H1 (cell line): ENCODE measurements at regions not wholly inside any gene's neighbourhood (a gene's known extent, or its start where the extent isn't known, plus 50 kb on each side); places are given as distances from the start of the nearest gene placed in this dataset.
"Not testable (repeated sequence)": the region's sequence is repeated elsewhere in the genome, so short reads cannot be mapped to it uniquely, and the experiment has no call there.

Source experiments
- BACH1 ChIP-seq: IDR thresholded peaks from 2 replicates; pipeline ENCODE4 v1.6.1; 2012; ENCODE audit warnings: low read length, improper control_type of control experiment
- CBX5 ChIP-seq: fragments of 300-800, 300-1000 bp; sonication (generic); IDR thresholded peaks from 2 replicates; pipeline ENCODE4 v1.7.1; 2016; ENCODE audit warnings: antibody characterized with exemption, low read length, low read depth
- CBX8 ChIP-seq: fragments of 300-800, 300-1000 bp; sonication (generic); IDR thresholded peaks from 2 replicates; pipeline ENCODE4 v1.7.1; 2016; ENCODE audit warnings: low read depth, low read length, borderline replicate concordance
- EZH2 ChIP-seq: fragments of 200-600 bp; sonication (generic); IDR thresholded peaks from 2 replicates; pipeline ENCODE4 v1.7.1; 2012; ENCODE audit warnings: low read depth, mild to moderate bottlenecking, moderate library complexity, low read length, inconsistent platforms; ENCODE audit not compliant: severe bottlenecking
- TCF12 ChIP-seq: IDR thresholded peaks from 2 replicates; pipeline ENCODE4 v1.6.1; 2011; ENCODE audit warnings: low read depth, mild to moderate bottlenecking, low read length
- TEAD4 ChIP-seq: IDR thresholded peaks from 2 replicates; pipeline ENCODE4 v1.6.1; 2012; ENCODE audit warnings: low read depth, low read length, inconsistent platforms, mixed read lengths
- TF ChIP-seq, protein P1 (sequence below), 3 experiments: IDR thresholded peaks; 1 replicate in 2 of 3; 2 replicates in 1 of 3; pipeline versions ENCODE4 v1.5.1 to v1.6.1; 2011; ENCODE audit warnings: low read length in 3 of 3, mild to moderate bottlenecking in 3 of 3, inconsistent platforms in 2 of 3, low read depth in 1 of 3, moderate library complexity in 1 of 3; ENCODE audit not compliant: insufficient read depth in 1 of 3; ENCODE audit errors: control extremely low read depth in 1 of 3

DNA sequence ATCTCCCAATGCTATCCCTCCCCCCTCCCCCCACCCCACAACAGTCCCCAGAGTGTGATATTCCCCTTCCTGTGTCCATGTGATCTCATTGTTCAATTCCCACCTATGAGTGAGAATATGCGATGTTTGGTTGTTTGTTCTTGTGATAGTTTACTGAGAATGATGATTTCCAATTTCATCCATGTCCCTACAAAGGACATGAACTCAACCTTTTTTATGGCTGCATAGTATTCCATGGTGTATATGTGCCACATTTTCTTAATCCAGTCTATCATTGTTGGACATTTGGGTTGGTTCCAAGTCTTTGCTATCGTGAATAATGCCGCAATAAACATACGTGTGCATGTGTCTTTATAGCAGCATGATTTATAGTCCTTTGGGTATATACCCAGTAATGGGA lies 106.1 kb downstream of the FOXD4L6 start:
- not testable (repeated sequence) for TF ChIP-seq TEAD4, BACH1, EZH2, CBX5, CBX8, TCF12
- TF ChIP-seq, protein P1, sequence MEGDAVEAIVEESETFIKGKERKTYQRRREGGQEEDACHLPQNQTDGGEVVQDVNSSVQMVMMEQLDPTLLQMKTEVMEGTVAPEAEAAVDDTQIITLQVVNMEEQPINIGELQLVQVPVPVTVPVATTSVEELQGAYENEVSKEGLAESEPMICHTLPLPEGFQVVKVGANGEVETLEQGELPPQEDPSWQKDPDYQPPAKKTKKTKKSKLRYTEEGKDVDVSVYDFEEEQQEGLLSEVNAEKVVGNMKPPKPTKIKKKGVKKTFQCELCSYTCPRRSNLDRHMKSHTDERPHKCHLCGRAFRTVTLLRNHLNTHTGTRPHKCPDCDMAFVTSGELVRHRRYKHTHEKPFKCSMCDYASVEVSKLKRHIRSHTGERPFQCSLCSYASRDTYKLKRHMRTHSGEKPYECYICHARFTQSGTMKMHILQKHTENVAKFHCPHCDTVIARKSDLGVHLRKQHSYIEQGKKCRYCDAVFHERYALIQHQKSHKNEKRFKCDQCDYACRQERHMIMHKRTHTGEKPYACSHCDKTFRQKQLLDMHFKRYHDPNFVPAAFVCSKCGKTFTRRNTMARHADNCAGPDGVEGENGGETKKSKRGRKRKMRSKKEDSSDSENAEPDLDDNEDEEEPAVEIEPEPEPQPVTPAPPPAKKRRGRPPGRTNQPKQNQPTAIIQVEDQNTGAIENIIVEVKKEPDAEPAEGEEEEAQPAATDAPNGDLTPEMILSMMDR (IDR thresholded peaks at IDR 0.05; ENCODE audit: control extremely low read depth in 1 of 3, insufficient read depth in 1 of 3, low read depth in 1 of 3, low read length in 3 of 3): not testable (repeated sequence)
